Endothelial cell of umbilical vein (primary cell): ENCODE measurements at regions not wholly inside any gene's neighbourhood (a gene's known extent, or its start where the extent isn't known, plus 50 kb on each side); places are given as distances from the start of the nearest gene placed in this dataset.

ENCODE experiments used
- BruUV-seq: library from RNA; stranded (reverse); fragments of 400-500 nt; replicated peaks from 2 replicates; lab custom pipeline; 2021; lab: Mats Ljungman, UMichigan
- CTCF ChIA-PET: fragments of 300-600, 350-600 bp; sonication (Branson Sonifier 250); formaldehyde crosslinking; loops from one replicate; lab custom pipeline; 2021; ENCODE audit warnings: antibody characterized with exemption, inconsistent platforms; lab: Charles Lee
- POLR2A ChIA-PET: fragments of 300-600, 350-600 bp; sonication (Branson Sonifier 250); formaldehyde crosslinking; loops from one replicate; lab custom pipeline; 2021; ENCODE audit warnings: antibody characterized with exemption, inconsistent platforms; lab: Charles Lee
- DNase-seq: peaks from one replicate; pipeline ENCODE4 v3.0.0-alpha.2; 2011; ENCODE audit warnings: low read depth, low spot score
- FAIRE-seq: peaks from 2 replicates; lab custom pipeline; 2011; peaks lifted over from hg19 to GRCh38; lab: Jason Lieb, UNC
- H2AFZ ChIP-seq: 2 replicates; pipeline ENCODE4 v1.6.0; 2012; ENCODE audit warnings: low read depth, low read length, control low read depth, inconsistent platforms
- H3K27ac ChIP-seq: 2 replicates; pipeline ENCODE4 v1.5.1; 2011; ENCODE audit warnings: low read depth, mild to moderate bottlenecking, control low read depth, low read length, moderate library complexity; ENCODE audit not compliant: insufficient read depth
- H3K27me3 ChIP-seq, 2 experiments: 2 replicates each; pipeline versions ENCODE4 v1.6.0 to v1.6.1; 2011; ENCODE audit warnings: low read length in 2 of 2, mixed read lengths in 1 of 2; ENCODE audit not compliant: control insufficient read depth in 2 of 2, insufficient read depth in 2 of 2
- H3K36me3 ChIP-seq, 2 experiments: 2 replicates in 1 of 2; 3 replicates in 1 of 2; pipeline ENCODE4 v1.5.1; 2011; ENCODE audit warnings: low read length in 2 of 2, mild to moderate bottlenecking in 1 of 2, moderate library complexity in 1 of 2; ENCODE audit not compliant: control insufficient read depth in 2 of 2, insufficient read depth in 2 of 2; ENCODE audit errors: extremely low read depth in 1 of 2
- H3K4me1 ChIP-seq: 3 replicates; pipeline ENCODE4 v1.5.1; 2011; ENCODE audit warnings: mild to moderate bottlenecking, low read length; ENCODE audit not compliant: control insufficient read depth, insufficient read depth; ENCODE audit errors: extremely low read depth
- H3K4me2 ChIP-seq: 2 replicates; pipeline ENCODE4 v1.6.1; 2011; ENCODE audit warnings: low read length, control low read depth, mixed read lengths; ENCODE audit not compliant: insufficient read depth
- H3K4me3 ChIP-seq, 3 experiments: fragments of 200-600 bp in 1 of 3; sonication (generic), shearing (Covaris generic) in 1 of 3; replicated peaks in 1 of 3; 2 replicates each; pipeline ENCODE4 v1.5.1; 2011 to 2016; ENCODE audit warnings: control low read depth in 3 of 3, low read length in 3 of 3, mild to moderate bottlenecking in 2 of 3, inconsistent platforms in 1 of 3, low read depth in 1 of 3, moderate library complexity in 1 of 3; ENCODE audit not compliant: insufficient read depth in 1 of 3
- H3K79me2 ChIP-seq: 2 replicates; pipeline ENCODE4 v1.6.0; 2012; ENCODE audit warnings: low read length, inconsistent platforms; ENCODE audit not compliant: control insufficient read depth, insufficient read depth
- H3K9ac ChIP-seq: replicated peaks from 2 replicates; pipeline ENCODE3; 2011; ENCODE audit warnings: low read length, control low read depth; ENCODE audit not compliant: insufficient read depth; ENCODE audit errors: extremely low read depth
- H3K9me1 ChIP-seq: replicated peaks from 3 replicates; pipeline ENCODE4 v1.6.0; 2011; ENCODE audit warnings: mild to moderate bottlenecking, low read length; ENCODE audit not compliant: control insufficient read depth, insufficient read depth; ENCODE audit errors: extremely low read depth
- H3K9me3 ChIP-seq: replicated peaks from 2 replicates; pipeline ENCODE4 v1.5.1; 2012; ENCODE audit warnings: low read length, inconsistent platforms; ENCODE audit not compliant: control insufficient read depth, insufficient read depth
- H4K20me1 ChIP-seq: replicated peaks from 2 replicates; pipeline ENCODE3; 2011; ENCODE audit warnings: mild to moderate bottlenecking, low read length; ENCODE audit not compliant: control insufficient read depth, insufficient read depth; ENCODE audit errors: extremely low read depth
- EZH2 ChIP-seq: IDR thresholded peaks from 2 replicates; pipeline ENCODE4 v1.6.1; 2012; ENCODE audit warnings: borderline replicate concordance, low read depth, mild to moderate bottlenecking, moderate library complexity, low read length, inconsistent platforms; ENCODE audit not compliant: severe bottlenecking
- FOS ChIP-seq: IDR thresholded peaks from 2 replicates; pipeline ENCODE4 v1.6.1; 2011; ENCODE audit warnings: mild to moderate bottlenecking, low read length, moderate library complexity, borderline replicate concordance; ENCODE audit not compliant: insufficient read depth
- JUN ChIP-seq: IDR thresholded peaks from 2 replicates; pipeline ENCODE4 v1.6.1; 2011; ENCODE audit warnings: borderline replicate concordance, low read depth; ENCODE audit not compliant: insufficient read length, insufficient read depth
- MAX ChIP-seq: IDR thresholded peaks from 2 replicates; pipeline ENCODE4 v1.6.1; 2011; ENCODE audit not compliant: insufficient read depth, insufficient read length
- MYC ChIP-seq: IDR thresholded peaks from one replicate; pipeline ENCODE4 v1.6.1; 2011; ENCODE audit warnings: mild to moderate bottlenecking, low read depth, low read length
- POLR2A ChIP-seq: IDR thresholded peaks from 2 replicates; pipeline ENCODE4 v1.6.1; 2012; ENCODE audit warnings: low read depth, mild to moderate bottlenecking, control low read depth, low read length
- POLR2AphosphoS5 ChIP-seq: IDR thresholded peaks from 2 replicates; pipeline ENCODE4 v1.6.1; 2012; ENCODE audit warnings: low read depth, mild to moderate bottlenecking, control low read depth, low read length, moderate library complexity; ENCODE audit not compliant: insufficient read depth
- dilution Hi-C: fragments of 300-500 bp; cut with MboI; formaldehyde crosslinking; loops from one replicate; pipeline ENCODE4 v1.15.0; 2019; ENCODE audit warnings: low sequenced_read_pairs; ENCODE audit not compliant: extremely low pct_ligation_motif_present
- intact Hi-C: fragments of 100-400 bp; cut with micrococcal nuclease; formaldehyde crosslinking; loops from one replicate; pipeline ENCODE4 v1.10.0; 2022
- TF ChIP-seq, protein P1 (sequence below), 2 donors: IDR thresholded peaks; 1 replicate in 1 of 2; 2 replicates in 1 of 2; pipeline ENCODE4 v1.5.1; 2011; ENCODE audit warnings: low read length in 2 of 2, mild to moderate bottlenecking in 2 of 2, moderate library complexity in 2 of 2, control low read depth in 1 of 2, inconsistent platforms in 1 of 2, low read depth in 1 of 2; ENCODE audit not compliant: insufficient read depth in 1 of 2; ENCODE audit errors: extremely low read depth in 1 of 2

DNA sequence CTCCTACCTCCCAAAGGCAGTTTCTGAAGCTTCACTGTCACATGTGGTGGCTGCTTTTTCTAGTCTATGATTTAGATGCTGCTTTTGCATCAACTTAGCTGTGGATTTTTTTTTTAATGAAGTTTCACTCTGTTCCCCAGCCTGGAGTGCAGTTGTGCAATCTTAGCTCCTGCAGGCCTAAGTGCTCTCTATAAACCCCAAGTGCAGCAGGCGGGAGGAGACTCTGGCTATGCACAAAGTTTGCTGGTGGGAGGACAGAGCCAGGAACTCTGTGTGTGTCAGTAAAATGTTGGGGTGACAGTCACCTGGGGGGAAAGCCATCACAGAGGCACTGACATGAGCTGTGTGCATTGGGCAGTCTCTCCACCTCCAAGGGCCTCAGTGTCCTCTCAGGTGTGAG is 138.8 kb upstream of the FAM20C start:
- Histone ChIP-seq H3K9me3 (no peaks in the 10 kb centered on the region), H3K36me3 (no peaks in the 10 kb centered on the region), H3K4me3 (no peak overlapping the region), H3K79me2 (no peaks in the 10 kb centered on the region), H2AFZ (no peak overlapping the region), H3K9ac (no peak overlapping the region), H4K20me1 (no peaks in the 10 kb centered on the region), H3K4me2 (no peak overlapping the region), H3K27me3 (peaks cover 0 to 3% of the 10 kb centered on the region in 2 experiments), H3K27ac (no peak overlapping the region), H3K9me1 (no peaks in the 10 kb centered on the region), H3K4me1 (no peaks in the 10 kb centered on the region)
- POLR2A ChIA-PET: no interaction called here
- FAIRE-seq (no peak), DNase-seq (no peak)
- BruUV-seq: no TSS peak
- CTCF ChIA-PET: interaction anchor here (0.8 kb wide), 1 partner anchor 10 kb away, joined by 3 read pairs; no protein-coding TSS in a partner anchor
- TF ChIP-seq MYC (no peak), JUN (no peak), EZH2 (no peak), POLR2AphosphoS5 (no peak), POLR2A (no peak), FOS (no peak), MAX (no peak)
- TF ChIP-seq, protein P1, sequence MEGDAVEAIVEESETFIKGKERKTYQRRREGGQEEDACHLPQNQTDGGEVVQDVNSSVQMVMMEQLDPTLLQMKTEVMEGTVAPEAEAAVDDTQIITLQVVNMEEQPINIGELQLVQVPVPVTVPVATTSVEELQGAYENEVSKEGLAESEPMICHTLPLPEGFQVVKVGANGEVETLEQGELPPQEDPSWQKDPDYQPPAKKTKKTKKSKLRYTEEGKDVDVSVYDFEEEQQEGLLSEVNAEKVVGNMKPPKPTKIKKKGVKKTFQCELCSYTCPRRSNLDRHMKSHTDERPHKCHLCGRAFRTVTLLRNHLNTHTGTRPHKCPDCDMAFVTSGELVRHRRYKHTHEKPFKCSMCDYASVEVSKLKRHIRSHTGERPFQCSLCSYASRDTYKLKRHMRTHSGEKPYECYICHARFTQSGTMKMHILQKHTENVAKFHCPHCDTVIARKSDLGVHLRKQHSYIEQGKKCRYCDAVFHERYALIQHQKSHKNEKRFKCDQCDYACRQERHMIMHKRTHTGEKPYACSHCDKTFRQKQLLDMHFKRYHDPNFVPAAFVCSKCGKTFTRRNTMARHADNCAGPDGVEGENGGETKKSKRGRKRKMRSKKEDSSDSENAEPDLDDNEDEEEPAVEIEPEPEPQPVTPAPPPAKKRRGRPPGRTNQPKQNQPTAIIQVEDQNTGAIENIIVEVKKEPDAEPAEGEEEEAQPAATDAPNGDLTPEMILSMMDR (IDR thresholded peaks at IDR 0.05; ENCODE audit: extremely low read depth in 1 of 2, insufficient read depth in 1 of 2, low read depth in 1 of 2, low read length in 2 of 2): no peak
- intact Hi-C loops: no loop called here
- dilution Hi-C loops: no loop called here
